SU-DHL-6 (cell line): ENCODE measurements at regions not wholly inside any gene's neighbourhood (a gene's known extent, or its start where the extent isn't known, plus 50 kb on each side); places are given as distances from the start of the nearest gene placed in this dataset.

Experiments
- EZH2phosphoT487 ChIP-seq: fragments of 200-600 bp; sonication (generic), shearing (Covaris generic); conservative IDR thresholded peaks from 2 replicates; pipeline ENCODE4 v1.6.1; 2018; ENCODE audit warnings: mild to moderate bottlenecking, antibody characterized with exemption, low read length, moderate library complexity, mixed read lengths
- TF ChIP-seq, protein P1 (sequence below): fragments of 200-600 bp; sonication (generic); IDR thresholded peaks from one replicate; pipeline ENCODE4 v1.5.1; 2017; ENCODE audit warnings: antibody characterized with exemption, mild to moderate bottlenecking, low read length, moderate library complexity; ENCODE audit not compliant: insufficient read depth, poor library complexity, severe bottlenecking

DNA sequence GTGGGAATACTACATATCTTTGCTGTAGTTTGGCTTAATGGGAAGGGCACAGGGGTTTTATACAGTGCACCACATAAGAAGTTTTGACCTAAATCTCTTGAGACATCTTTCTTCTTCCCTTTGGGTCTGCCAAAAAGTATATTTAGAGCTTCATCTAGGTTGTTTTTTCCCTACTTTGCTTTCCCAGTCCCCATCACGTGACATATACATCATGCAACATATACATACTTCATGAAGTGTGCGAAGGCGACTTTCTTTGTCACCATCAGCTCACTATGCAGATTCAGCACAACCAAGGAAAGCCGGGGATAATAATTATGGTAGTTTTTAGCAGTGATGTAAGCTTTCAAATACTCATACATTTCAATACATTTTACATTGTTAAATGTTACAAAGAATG lies 177.1 kb upstream of the PPP1R3A start:
- TF ChIP-seq, protein P1, sequence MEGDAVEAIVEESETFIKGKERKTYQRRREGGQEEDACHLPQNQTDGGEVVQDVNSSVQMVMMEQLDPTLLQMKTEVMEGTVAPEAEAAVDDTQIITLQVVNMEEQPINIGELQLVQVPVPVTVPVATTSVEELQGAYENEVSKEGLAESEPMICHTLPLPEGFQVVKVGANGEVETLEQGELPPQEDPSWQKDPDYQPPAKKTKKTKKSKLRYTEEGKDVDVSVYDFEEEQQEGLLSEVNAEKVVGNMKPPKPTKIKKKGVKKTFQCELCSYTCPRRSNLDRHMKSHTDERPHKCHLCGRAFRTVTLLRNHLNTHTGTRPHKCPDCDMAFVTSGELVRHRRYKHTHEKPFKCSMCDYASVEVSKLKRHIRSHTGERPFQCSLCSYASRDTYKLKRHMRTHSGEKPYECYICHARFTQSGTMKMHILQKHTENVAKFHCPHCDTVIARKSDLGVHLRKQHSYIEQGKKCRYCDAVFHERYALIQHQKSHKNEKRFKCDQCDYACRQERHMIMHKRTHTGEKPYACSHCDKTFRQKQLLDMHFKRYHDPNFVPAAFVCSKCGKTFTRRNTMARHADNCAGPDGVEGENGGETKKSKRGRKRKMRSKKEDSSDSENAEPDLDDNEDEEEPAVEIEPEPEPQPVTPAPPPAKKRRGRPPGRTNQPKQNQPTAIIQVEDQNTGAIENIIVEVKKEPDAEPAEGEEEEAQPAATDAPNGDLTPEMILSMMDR = no peak
- no peak for TF ChIP-seq EZH2phosphoT487
